K562 (cell line): ENCODE measurements at regions not wholly inside any gene's neighbourhood (a gene's known extent, or its start where the extent isn't known, plus 50 kb on each side); places are given as distances from the start of the nearest gene placed in this dataset.

ENCODE experiments used
- CHD2 ChIP-seq: IDR thresholded peaks from 2 replicates; pipeline ENCODE4 v1.6.1; 2011; ENCODE audit warnings: low read depth, low read length
- FOXM1 ChIP-seq, 2 experiments: fragments of 450-650 bp in 1 of 2; sonication (generic) in 1 of 2; formaldehyde crosslinking in 1 of 2; IDR thresholded peaks; 2 replicates each; pipeline versions ENCODE4 v1.6.1 to v1.9.0; 2017 to 2022; ENCODE audit warnings: low read depth in 2 of 2, mild to moderate bottlenecking in 2 of 2, missing genetic modification reagents in 1 of 2, moderate library complexity in 1 of 2
- NFYB ChIP-seq: IDR thresholded peaks from 2 replicates; pipeline ENCODE4 v1.6.1; 2011; ENCODE audit warnings: mild to moderate bottlenecking, moderate library complexity; ENCODE audit not compliant: insufficient read length; ENCODE audit errors: extremely low read depth
- SMARCA4 ChIP-seq: fragments of 450-650 bp; IDR thresholded peaks from 2 replicates; pipeline ENCODE4 v1.6.1; 2016

- no peak for TF ChIP-seq SMARCA4
- no peak for TF ChIP-seq CHD2
- TF ChIP-seq NFYB, result no peak
- no peak for TF ChIP-seq FOXM1 (IDR thresholded peaks at IDR 0.05; ENCODE audit: low read depth)
- TF ChIP-seq FOXM1 (CRISPR knock-in tag; IDR thresholded peaks at IDR 0.05; ENCODE audit: low read depth), result no peak
These were observed 88.0 kb upstream of the GSC start for GRCh38 chr14:94857950-94858349.
